Activated CD8-positive, alpha-beta memory T cell treated with anti-CD3 and anti-CD28 coated beads, Interleukin-2, amount 50 U/mL, for 48 hours (primary cell): ENCODE measurements at regions not wholly inside any gene's neighbourhood (a gene's known extent, or its start where the extent isn't known, plus 50 kb on each side); places are given as distances from the start of the nearest gene placed in this dataset.

Experiments
- DNase-seq: peaks from one replicate; pipeline ENCODE4 v3.0.0-alpha.2; 2020

GRCh38 chr5:113922343-113922742 lies 408.8 kb downstream of the YTHDC2 start:
- no peak for DNase-seq

GRCh38 chr5:113935453-113935852 lies 422.0 kb downstream of the YTHDC2 start:
- DNase-seq, result no peak

GRCh38 chr5:113937301-113937700 lies 423.8 kb downstream of the YTHDC2 start:
- DNase-seq, result no peak

- DNase-seq, result no peak
These were observed 421.9 kb upstream of the KCNN2 start for GRCh38 chr5:113939988-113940387.

GRCh38 chr5:113950186-113950585 lies 411.7 kb upstream of the KCNN2 start:
- no peak for DNase-seq

GRCh38 chr5:113965225-113965624 lies 396.6 kb upstream of the KCNN2 start:
- no peak for DNase-seq

- DNase-seq, result no peak
These were observed 392.0 kb upstream of the KCNN2 start for GRCh38 chr5:113969901-113970300.

- DNase-seq, result no peak
These were observed 390.4 kb upstream of the KCNN2 start for GRCh38 chr5:113971454-113971853.

GRCh38 chr5:113974976-113975375 lies 386.9 kb upstream of the KCNN2 start:
- DNase-seq, result no peak

- DNase-seq, result no peak
These were observed 376.9 kb upstream of the KCNN2 start for GRCh38 chr5:113984928-113985327.

- no peak for DNase-seq
These were observed 376.4 kb upstream of the KCNN2 start for GRCh38 chr5:113985505-113985904.

GRCh38 chr5:113989278-113989912 lies 372.5 kb upstream of the KCNN2 start:
- DNase-seq, result no peak

GRCh38 chr5:113989913-113990305 lies 372.0 kb upstream of the KCNN2 start:
- no peak for DNase-seq

GRCh38 chr5:114001076-114001475 lies 360.8 kb upstream of the KCNN2 start:
- DNase-seq, result no peak

- DNase-seq, result no peak
These were observed 355.3 kb upstream of the KCNN2 start for GRCh38 chr5:114006582-114006981.

- no peak for DNase-seq
These were observed 354.2 kb upstream of the KCNN2 start for GRCh38 chr5:114007678-114008077.

- DNase-seq, result no peak
These were observed 351.5 kb upstream of the KCNN2 start for GRCh38 chr5:114010362-114010761.

GRCh38 chr5:114018186-114018585 lies 343.7 kb upstream of the KCNN2 start:
- DNase-seq, result no peak

- no peak for DNase-seq
These were observed 323.1 kb upstream of the KCNN2 start for GRCh38 chr5:114038756-114039155.

- no peak for DNase-seq
These were observed 311.8 kb upstream of the KCNN2 start for GRCh38 chr5:114050087-114050486.

- no peak for DNase-seq
These were observed 308.5 kb upstream of the KCNN2 start for GRCh38 chr5:114053372-114053771.

- DNase-seq, result no peak
These were observed 307.3 kb upstream of the KCNN2 start for GRCh38 chr5:114054594-114054993.

- DNase-seq, result no peak
These were observed 306.3 kb upstream of the KCNN2 start for GRCh38 chr5:114055318-114056184.

- no peak for DNase-seq
These were observed 305.7 kb upstream of the KCNN2 start for GRCh38 chr5:114056185-114056538.

GRCh38 chr5:114060866-114061265 lies 301.0 kb upstream of the KCNN2 start:
- DNase-seq, result no peak
